ENCODE measurements at regions not wholly inside any gene's neighbourhood (a gene's known extent, or its start where the extent isn't known, plus 50 kb on each side); places are given as distances from the start of the nearest gene placed in this dataset.

GRCh38 chr3:102290241-102290640 is 144.6 kb upstream of the ZPLD1 start:
- TF ChIP-seq SMAD1 (CRISPR knock-in tag; IDR thresholded peaks at IDR 0.05; ENCODE audit: borderline replicate concordance, low read depth) (no peak), GABPA (IDR thresholded peaks at IDR 0.05; ENCODE audit: low read depth, low read length) (no peak), GABPA (CRISPR knock-in tag; IDR thresholded peaks at IDR 0.05; ENCODE audit: low read depth) (no peak), CTCF (CRISPR knock-in tag; IDR thresholded peaks at IDR 0.05) (no peak), EZH2 (conservative IDR thresholded peaks at IDR 0.05; ENCODE audit: low read depth, low read length) (no peak), MAFK (conservative IDR thresholded peaks at IDR 0.05 in 1 of 2, IDR thresholded peaks at IDR 0.05 in 1 of 2; ENCODE audit: low read length in 2 of 2) (no peak), EED (CRISPR knock-in tag; IDR thresholded peaks at IDR 0.05) (no peak), GATAD2A (CRISPR knock-in tag; IDR thresholded peaks at IDR 0.05) (no peak)
